Immature natural killer cell (primary cell): ENCODE measurements at regions not wholly inside any gene's neighbourhood (a gene's known extent, or its start where the extent isn't known, plus 50 kb on each side); places are given as distances from the start of the nearest gene placed in this dataset.

Source experiments
- DNase-seq, 3 donors: peaks; one replicate each; pipeline ENCODE4 v3.0.0; 2022; ENCODE audit warnings: mixed read lengths in 1 of 3
- H3K27ac Mint-ChIP-seq, 6 donors: one replicate each; pipeline ENCODE4 v1.8.0; 2020; ENCODE audit warnings: mixed read lengths in 6 of 6, mild to moderate bottlenecking in 5 of 6, inconsistent platforms in 4 of 6, moderate library complexity in 3 of 6
- H3K27me3 Mint-ChIP-seq, 3 donors: one replicate each; pipeline ENCODE4 v1.8.0; 2020 to 2021; ENCODE audit warnings: low read depth in 3 of 3, mild to moderate bottlenecking in 3 of 3, mixed read lengths in 3 of 3, moderate library complexity in 3 of 3, inconsistent platforms in 1 of 3
- H3K36me3 Mint-ChIP-seq, 3 donors: one replicate each; pipeline ENCODE4 v1.8.0; 2020; ENCODE audit warnings: mixed read lengths in 3 of 3, inconsistent platforms in 2 of 3, mild to moderate bottlenecking in 2 of 3
- H3K4me1 Mint-ChIP-seq, 2 donors: one replicate each; pipeline ENCODE4 v1.8.0; 2020; ENCODE audit warnings: inconsistent platforms in 2 of 2, mild to moderate bottlenecking in 2 of 2, mixed read lengths in 2 of 2, moderate library complexity in 1 of 2
- H3K4me3 Mint-ChIP-seq, 5 donors: one replicate each; pipeline ENCODE4 v1.8.0; 2020; ENCODE audit warnings: mild to moderate bottlenecking in 5 of 5, mixed read lengths in 5 of 5, inconsistent platforms in 3 of 5, moderate library complexity in 3 of 5
- H3K9me3 Mint-ChIP-seq, 6 donors: one replicate each; pipeline ENCODE4 v1.8.0; 2020; ENCODE audit warnings: mild to moderate bottlenecking in 6 of 6, mixed read lengths in 6 of 6, inconsistent platforms in 4 of 6, moderate library complexity in 3 of 6

DNA sequence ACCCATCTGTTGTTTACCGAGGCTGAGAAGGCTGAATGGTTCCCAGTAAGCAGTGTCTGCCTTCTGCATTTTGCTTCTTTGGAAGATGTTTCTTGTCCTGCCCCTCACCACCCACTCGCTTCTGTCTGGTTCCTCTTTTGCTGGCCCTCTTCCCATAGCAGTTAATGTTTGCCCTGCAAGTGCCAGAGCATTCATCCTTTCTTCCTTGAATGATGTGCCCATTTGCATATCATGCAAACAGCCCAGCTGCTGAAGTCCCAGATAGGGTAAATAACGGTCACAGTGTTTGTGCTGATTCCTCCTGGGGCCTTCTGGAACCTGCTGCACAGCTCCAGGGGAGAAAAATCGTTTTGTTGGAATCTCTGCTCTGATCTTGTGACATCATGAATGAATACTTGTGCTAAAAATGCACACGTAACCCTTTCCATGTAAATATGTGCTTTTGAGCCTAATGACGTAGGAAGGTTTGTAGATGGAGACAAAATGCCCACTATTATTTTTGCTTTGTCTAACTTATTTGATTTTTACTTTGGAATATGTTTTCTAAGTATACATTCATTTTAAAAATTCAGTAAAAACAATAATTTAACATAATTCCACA lies 381.0 kb downstream of the SOX2 start:
- peaks cover 0 to 26% (median 11%) of the 10 kb centered on the region in 6 donors for H3K9me3 Mint-ChIP-seq
- no peak overlapping the region for H3K4me3 Mint-ChIP-seq
- H3K27ac Mint-ChIP-seq: no peak overlapping the region
- no peak for DNase-seq
- no peaks in the 10 kb centered on the region for H3K4me1 Mint-ChIP-seq
- H3K36me3 Mint-ChIP-seq: no peaks in the 10 kb centered on the region
- peaks cover 0 to 3% (median 2%) of the 10 kb centered on the region in 3 donors for H3K27me3 Mint-ChIP-seq

DNA sequence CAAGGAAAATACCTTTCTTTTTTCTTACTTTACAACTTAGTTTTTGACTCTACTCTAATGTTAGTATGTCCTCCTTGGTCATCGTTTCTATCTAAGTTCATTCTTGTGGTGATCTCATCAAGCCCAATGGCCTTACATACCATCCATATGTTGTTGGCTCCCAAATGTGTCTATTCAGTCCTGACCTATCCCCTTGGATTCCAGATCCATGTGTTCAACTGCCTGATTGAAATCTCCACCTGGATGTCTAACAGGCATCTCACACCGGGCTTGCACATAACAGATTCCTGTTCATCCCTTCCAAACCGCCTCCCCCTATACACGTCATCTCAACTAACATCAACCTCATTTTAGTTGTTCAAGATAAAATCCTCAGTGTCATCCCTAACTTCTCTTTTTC lies 382.6 kb downstream of the SOX2 start:
- H3K4me1 Mint-ChIP-seq: no peaks in the 10 kb centered on the region
- peaks cover 0 to 3% (median 1%) of the 10 kb centered on the region in 3 donors for H3K27me3 Mint-ChIP-seq
- H3K4me3 Mint-ChIP-seq: no peak overlapping the region
- peaks cover 2 to 26% (median 11%) of the 10 kb centered on the region in 6 donors for H3K9me3 Mint-ChIP-seq
- no peak overlapping the region for H3K27ac Mint-ChIP-seq
- no peaks in the 10 kb centered on the region for H3K36me3 Mint-ChIP-seq
- no peak for DNase-seq

DNA sequence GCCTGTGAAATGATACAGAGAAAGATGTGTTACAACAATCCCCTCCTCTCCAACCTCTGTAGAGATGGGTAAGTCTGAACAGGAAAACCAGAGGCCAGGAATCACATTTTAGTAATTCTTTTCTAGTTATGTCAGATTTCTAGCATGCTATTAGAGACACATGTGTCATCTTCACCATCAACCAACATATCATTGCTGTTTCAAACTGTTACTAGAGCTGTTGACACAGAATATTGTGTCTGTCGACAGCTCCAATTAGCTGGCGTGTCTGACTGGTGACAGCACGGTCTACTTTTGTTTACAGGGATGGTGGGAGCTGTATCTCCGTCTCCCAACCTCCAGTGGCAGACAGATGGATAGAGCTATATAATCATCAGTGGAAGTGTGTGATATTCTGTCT lies 393.2 kb downstream of the SOX2 start:
- no peaks in the 10 kb centered on the region for H3K27me3 Mint-ChIP-seq
- no peak for DNase-seq
- H3K27ac Mint-ChIP-seq: no peak overlapping the region
- H3K9me3 Mint-ChIP-seq: peaks cover 2 to 33% (median 9%) of the 10 kb centered on the region in 6 donors
- no peaks in the 10 kb centered on the region for H3K4me1 Mint-ChIP-seq
- H3K4me3 Mint-ChIP-seq: no peak overlapping the region
- H3K36me3 Mint-ChIP-seq: no peaks in the 10 kb centered on the region

DNA sequence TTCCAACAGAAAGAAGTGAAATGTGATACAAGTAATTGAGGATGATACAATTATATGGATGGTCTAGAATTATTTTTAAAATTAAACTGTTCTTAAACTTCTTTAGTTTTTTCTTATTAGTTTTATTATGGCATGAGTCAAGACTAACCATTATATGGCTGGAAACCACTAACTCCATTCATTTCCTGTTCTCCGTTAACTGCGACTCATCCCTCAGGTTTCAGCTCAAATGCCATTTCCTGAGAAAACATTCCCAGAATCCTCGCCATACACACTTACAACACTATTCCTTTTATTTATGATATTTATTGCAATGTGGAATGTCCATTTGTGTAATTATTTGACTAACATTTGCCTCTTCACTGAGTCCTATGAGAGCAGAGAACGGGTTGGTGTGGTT lies 394.1 kb downstream of the SOX2 start:
- no peaks in the 10 kb centered on the region for H3K27me3 Mint-ChIP-seq
- H3K36me3 Mint-ChIP-seq: no peaks in the 10 kb centered on the region
- no peak for DNase-seq
- H3K4me1 Mint-ChIP-seq: no peaks in the 10 kb centered on the region
- no peak overlapping the region for H3K4me3 Mint-ChIP-seq
- H3K27ac Mint-ChIP-seq: no peak overlapping the region
- H3K9me3 Mint-ChIP-seq: peaks cover 4 to 35% (median 9%) of the 10 kb centered on the region in 6 donors

DNA sequence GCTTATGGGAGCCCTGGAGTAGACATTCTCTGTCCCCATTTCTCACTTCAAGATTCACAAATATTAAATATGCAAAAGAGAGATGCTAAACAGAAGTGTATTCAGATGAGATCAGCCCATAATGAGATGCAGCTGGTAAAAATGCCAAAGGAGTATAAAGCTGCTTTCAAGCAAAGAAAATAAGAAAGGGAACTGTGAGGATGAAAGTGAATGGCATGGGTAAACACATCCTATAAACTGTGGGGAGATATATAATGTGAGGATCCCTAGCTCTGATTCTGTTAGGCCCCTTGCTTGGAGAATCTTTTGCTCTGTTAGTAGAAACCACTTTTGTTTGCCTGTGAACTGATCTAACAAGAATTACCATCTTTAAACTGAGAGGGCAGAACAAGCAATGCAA lies 396.6 kb downstream of the SOX2 start:
- Mint-ChIP-seq H3K27ac (no peak overlapping the region), H3K4me3 (no peak overlapping the region), H3K4me1 (no peaks in the 10 kb centered on the region), H3K9me3 (peaks cover 2 to 22% (median 6%) of the 10 kb centered on the region in 6 donors), H3K36me3 (no peaks in the 10 kb centered on the region), H3K27me3 (no peaks in the 10 kb centered on the region)
- DNase-seq: no peak

DNA sequence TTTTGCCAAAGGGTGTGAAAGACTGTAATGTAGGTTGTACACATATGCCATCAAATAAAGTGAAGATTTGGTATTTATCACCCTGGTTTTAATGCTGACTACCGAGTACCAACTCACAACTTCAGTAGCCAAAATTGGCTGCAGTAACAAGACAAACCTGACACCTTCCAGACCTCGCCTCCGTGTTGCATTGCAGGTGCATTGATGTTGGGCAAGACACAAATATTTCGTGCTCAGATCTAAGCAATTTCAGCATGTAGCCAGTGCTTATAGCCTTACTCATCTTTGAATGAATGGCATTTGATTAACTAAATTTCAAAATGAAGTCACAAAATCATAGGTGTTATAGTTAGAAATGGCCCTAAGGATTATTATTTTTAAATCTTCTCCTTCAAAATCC lies 400.2 kb downstream of the SOX2 start:
- H3K27ac Mint-ChIP-seq: no peak overlapping the region
- no peaks in the 10 kb centered on the region for H3K27me3 Mint-ChIP-seq

DNA sequence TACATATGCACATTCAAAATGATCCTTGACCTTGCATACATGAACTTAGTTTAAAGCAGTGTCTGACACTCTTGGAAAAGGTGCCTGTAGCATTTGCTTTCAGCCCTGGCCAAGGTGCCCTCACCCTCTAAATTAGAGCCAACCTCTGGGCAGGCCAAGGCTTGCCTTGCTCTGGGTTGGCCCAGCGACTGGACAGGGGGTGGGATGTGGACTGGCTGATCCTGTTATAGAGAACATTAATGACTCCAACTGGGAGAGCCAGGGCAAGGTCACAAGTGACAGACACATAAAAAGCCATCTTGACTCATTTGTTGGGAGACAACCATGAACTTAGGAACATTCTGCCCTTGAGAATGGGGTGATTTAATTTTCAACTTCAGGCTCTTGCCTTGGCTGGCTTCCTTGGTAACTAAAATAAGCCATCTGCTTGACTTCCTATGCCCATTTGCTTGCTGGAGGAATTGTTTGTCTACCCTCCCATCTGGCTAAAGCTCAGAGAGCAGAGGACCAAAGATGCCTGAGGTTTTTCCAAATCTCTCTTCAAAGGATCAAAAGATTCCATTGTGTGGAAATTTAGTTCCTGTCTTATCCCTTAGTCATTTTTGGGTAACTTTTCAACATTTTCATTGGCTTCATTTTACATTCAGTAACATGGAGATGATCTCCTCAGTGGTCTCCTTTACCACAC lies 403.7 kb downstream of the SOX2 start:
- no peak overlapping the region for H3K27ac Mint-ChIP-seq

More for the DNA sequence above, 400.2 kb downstream of the SOX2 start:
- DNase-seq: no peak
- H3K4me3 Mint-ChIP-seq: no peak overlapping the region
- peaks cover 2 to 24% (median 4%) of the 10 kb centered on the region in 6 donors for H3K9me3 Mint-ChIP-seq
- H3K36me3 Mint-ChIP-seq: no peaks in the 10 kb centered on the region
- H3K4me1 Mint-ChIP-seq: no peaks in the 10 kb centered on the region

DNA sequence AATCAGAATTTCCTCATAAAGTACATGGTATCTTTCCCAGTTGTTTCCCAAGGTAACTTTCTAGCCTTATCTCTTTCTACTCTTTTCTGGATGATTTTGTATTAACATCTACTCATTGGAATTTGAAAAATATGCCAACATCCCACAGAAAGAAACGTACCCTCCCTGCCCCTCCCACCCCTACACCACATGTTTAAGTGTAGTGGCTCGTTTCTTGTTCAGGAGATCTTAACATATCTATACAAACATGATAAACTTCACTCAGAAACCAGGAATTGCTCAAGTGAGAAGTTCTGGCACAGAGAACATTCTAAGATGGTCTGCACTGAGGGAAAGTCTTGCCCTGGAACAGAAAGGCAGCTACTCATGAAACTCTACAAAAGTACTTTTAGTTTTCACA lies 404.7 kb downstream of the SOX2 start:
- no peak for DNase-seq
- Mint-ChIP-seq H3K36me3 (no peaks in the 10 kb centered on the region), H3K4me3 (no peak overlapping the region), H3K9me3 (peaks cover 0 to 11% (median 4%) of the 10 kb centered on the region in 6 donors), H3K4me1 (no peaks in the 10 kb centered on the region), H3K27ac (no peak overlapping the region), H3K27me3 (no peaks in the 10 kb centered on the region)

More for the DNA sequence above, 403.7 kb downstream of the SOX2 start:
- peaks cover 0 to 11% (median 5%) of the 10 kb centered on the region in 6 donors for H3K9me3 Mint-ChIP-seq
- no peaks in the 10 kb centered on the region for H3K4me1 Mint-ChIP-seq
- no peak overlapping the region for H3K4me3 Mint-ChIP-seq
- H3K36me3 Mint-ChIP-seq: no peaks in the 10 kb centered on the region
- DNase-seq: no peak
- no peaks in the 10 kb centered on the region for H3K27me3 Mint-ChIP-seq

DNA sequence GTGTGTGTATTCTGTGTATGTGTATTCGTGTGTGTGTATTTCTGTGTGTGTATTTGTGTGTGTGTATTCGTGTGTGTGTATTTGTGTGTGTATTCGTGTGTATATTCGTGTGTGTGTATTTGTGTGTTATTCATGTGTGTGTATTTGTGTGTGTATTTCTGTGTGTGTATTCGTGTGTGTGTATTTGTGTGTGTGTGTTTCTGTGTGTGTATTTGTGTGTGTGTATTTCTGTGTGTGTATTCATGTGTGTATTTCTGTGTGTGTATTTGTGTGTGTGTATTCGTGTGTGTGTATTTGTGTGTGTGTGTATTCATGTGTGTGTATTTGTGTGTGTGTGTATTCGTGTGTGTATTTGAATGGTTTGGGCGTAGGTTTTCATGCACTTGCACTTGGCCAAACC lies 405.4 kb downstream of the SOX2 start:
- Mint-ChIP-seq H3K4me3 (no peak overlapping the region), H3K27me3 (no peaks in the 10 kb centered on the region), H3K36me3 (no peaks in the 10 kb centered on the region), H3K27ac (no peak overlapping the region), H3K9me3 (peaks cover 0 to 8% (median 4%) of the 10 kb centered on the region in 6 donors), H3K4me1 (no peaks in the 10 kb centered on the region)
- DNase-seq: no peak

DNA sequence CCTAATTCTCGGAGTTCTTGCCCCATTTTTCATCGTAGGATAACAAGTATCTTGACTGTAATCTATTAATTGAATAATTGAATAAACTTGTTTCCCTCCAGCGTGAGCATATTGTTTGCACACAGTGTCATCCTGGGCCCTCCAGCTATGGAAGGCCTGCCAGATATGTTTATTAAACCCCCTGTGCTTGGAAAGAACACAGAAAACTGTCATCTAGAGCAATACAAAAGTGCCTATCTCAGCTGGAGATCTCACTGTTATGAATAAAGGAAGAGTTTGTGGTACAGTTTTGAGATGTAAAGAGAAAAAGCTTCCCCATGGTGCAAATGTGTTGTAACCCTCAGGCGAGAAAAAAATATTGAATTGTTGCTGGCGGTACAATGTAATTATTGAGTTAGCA lies 405.9 kb downstream of the SOX2 start:
- Mint-ChIP-seq H3K36me3 (no peaks in the 10 kb centered on the region), H3K4me3 (no peak overlapping the region), H3K4me1 (no peaks in the 10 kb centered on the region), H3K9me3 (peaks cover 0 to 7% (median 4%) of the 10 kb centered on the region in 6 donors), H3K27me3 (no peaks in the 10 kb centered on the region), H3K27ac (no peak overlapping the region)
- DNase-seq: no peak

DNA sequence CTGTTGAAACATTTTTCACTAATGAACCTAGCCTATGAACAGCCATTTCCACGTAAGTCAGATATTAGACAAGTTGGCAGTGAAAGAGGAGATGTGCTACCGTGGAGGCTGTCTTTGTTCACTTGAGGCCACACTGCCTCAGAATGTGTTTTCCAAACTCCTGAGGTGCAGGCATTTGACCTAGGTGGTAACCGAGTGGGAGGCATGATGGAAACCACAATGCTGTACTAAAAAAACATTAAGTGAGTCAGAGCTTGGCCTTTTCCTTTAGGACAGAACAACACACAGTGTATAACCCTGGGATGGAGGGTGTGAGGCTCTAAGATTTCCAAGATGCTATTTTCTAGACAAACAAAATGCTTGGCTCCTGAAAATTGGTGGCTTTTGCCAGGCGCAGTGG lies 406.3 kb downstream of the SOX2 start:
- Mint-ChIP-seq H3K27ac (no peak overlapping the region), H3K27me3 (no peaks in the 10 kb centered on the region), H3K9me3 (peaks cover 0 to 7% (median 4%) of the 10 kb centered on the region in 6 donors), H3K36me3 (no peaks in the 10 kb centered on the region), H3K4me1 (no peaks in the 10 kb centered on the region), H3K4me3 (no peak overlapping the region)
- no peak for DNase-seq

DNA sequence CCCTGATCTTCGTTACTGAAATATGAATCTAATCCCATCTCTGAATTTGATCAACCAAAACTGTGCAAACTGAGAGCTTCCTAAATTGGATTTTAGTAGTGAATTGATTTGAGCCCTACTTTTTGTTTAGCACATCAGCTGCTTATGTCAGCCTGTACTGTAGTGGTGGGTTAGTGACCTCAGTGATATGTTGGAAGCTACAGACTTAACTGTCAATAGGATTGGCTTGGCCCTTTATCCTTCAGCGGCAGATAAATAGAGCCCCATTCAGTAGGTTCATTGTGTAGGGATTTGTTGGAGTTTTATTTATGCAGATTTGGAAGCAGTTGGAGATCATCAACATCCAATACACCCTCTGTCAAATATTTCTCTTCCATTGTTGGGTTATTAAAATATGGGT lies 409.7 kb downstream of the SOX2 start:
- DNase-seq: no peak
- Mint-ChIP-seq H3K27ac (no peak overlapping the region), H3K9me3 (peaks cover 0 to 5% (median 2%) of the 10 kb centered on the region in 6 donors), H3K4me3 (no peak overlapping the region), H3K27me3 (no peaks in the 10 kb centered on the region), H3K36me3 (no peaks in the 10 kb centered on the region), H3K4me1 (no peaks in the 10 kb centered on the region)

DNA sequence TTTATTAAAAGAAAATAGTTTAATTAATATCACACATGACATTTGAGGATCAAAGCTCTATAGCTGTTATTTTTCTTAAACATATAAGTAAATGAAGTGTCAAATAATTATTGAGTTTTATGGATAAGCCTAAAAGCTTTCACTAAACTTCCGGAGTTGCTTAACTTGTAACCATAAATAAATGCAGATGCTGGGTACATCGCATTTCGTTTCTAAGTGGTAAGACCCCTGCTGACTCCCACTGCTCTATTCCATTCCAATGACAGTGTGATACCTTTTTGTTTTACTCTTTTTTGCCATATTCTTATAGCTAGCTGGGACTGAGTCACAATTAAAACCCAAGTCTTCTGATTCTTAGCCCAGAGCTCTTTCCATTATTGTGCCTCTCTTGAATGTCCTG lies 411.1 kb downstream of the SOX2 start:
- Mint-ChIP-seq H3K4me3 (no peak overlapping the region), H3K27ac (no peak overlapping the region), H3K27me3 (no peaks in the 10 kb centered on the region), H3K36me3 (peaks cover 0 to 3% (median 0%) of the 10 kb centered on the region in 3 donors), H3K4me1 (no peaks in the 10 kb centered on the region), H3K9me3 (peaks cover 0 to 13% (median 5%) of the 10 kb centered on the region in 6 donors)
- DNase-seq: no peak

DNA sequence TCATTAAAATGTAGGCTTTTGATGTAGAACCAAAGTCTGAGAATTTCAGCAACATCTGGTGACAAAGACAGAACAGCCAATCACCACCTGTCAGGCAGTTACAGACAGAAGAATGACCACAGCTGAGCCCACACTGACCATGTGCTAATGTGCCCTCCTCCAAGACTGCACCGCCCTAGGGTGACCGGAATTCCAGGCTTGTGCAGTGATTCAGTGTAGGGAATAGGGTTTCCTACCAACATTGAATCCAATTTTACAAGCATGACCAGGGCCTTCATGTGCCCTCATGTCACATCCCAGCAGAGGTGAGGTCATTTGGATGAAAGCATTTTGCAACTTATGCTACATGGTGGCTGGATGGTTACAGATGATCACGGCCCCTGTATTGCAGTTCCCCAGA lies 412.5 kb downstream of the SOX2 start:
- Mint-ChIP-seq H3K27ac (no peak overlapping the region), H3K27me3 (no peaks in the 10 kb centered on the region), H3K36me3 (peaks cover 0 to 3% (median 0%) of the 10 kb centered on the region in 3 donors), H3K9me3 (peaks cover 0 to 13% (median 4%) of the 10 kb centered on the region in 6 donors), H3K4me3 (no peak overlapping the region), H3K4me1 (no peaks in the 10 kb centered on the region)
- DNase-seq: no peak

DNA sequence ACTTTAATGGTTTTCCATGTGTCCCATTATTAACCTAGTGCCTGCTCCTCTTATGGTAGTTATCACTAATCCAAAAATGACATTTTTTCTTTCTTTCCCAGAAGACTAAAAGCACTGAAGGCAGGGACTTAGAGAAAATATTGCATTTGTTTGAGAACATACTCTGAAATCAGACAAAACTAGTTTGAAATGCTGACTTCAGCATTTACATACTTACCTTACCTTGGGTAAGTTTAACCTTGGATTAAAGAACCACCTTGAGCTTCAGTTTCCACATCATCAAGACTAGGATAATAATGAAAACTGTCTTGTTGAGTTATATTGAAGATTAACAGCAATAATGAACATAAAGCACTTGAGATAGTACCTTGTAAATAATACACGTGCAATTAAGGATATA lies 413.0 kb downstream of the SOX2 start:
- H3K9me3 Mint-ChIP-seq: peaks cover 0 to 13% (median 4%) of the 10 kb centered on the region in 6 donors
- H3K4me3 Mint-ChIP-seq: no peak overlapping the region
- no peak for DNase-seq
- H3K27me3 Mint-ChIP-seq: peaks cover 0 to under 1% (median 0%) of the 10 kb centered on the region in 3 donors
- no peak overlapping the region for H3K27ac Mint-ChIP-seq
- H3K36me3 Mint-ChIP-seq: peaks cover 0 to 3% (median 0%) of the 10 kb centered on the region in 3 donors
- H3K4me1 Mint-ChIP-seq: no peaks in the 10 kb centered on the region
